Erythroblast (primary cell): ENCODE measurements at regions not wholly inside any gene's neighbourhood (a gene's known extent, or its start where the extent isn't known, plus 50 kb on each side); places are given as distances from the start of the nearest gene placed in this dataset.

Experiments
- GATA1 ChIP-seq: IDR thresholded peaks from 2 replicates; pipeline ENCODE4 v1.6.1; 2011; ENCODE audit warnings: low read depth, mild to moderate bottlenecking, control low read depth, low read length, moderate library complexity
- POLR2A ChIP-seq: IDR thresholded peaks from 2 replicates; pipeline ENCODE4 v1.6.1; 2011; ENCODE audit warnings: mild to moderate bottlenecking, low read length

DNA sequence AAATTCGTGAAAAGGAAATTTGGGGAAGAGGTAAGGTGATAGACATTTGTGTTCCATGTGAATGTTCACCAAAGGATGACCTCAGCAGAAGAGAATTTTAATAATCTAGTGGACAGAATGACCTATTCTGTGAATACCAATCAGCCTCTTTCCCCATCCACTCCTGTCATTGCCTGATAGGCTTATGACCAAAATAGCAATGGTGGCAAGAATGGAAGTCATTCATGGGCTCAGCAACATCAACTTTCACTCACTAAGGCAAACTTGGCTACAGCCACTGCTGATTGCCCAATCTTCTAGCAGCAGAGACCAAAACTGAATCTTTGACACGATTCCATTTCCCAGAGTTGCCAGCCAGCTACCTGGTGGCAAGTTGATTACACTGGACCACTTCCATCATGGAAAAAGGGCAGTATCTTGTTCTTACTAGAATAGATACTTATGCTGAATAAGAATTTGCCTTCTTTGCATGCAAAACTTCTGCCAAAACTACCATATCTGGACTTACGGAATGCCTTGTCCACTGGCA is 348.7 kb upstream of the PBX1 start:
- TF ChIP-seq POLR2A (no peak), GATA1 (no peak)
